ENCODE measurements at regions not wholly inside any gene's neighbourhood (a gene's known extent, or its start where the extent isn't known, plus 50 kb on each side); places are given as distances from the start of the nearest gene placed in this dataset.

DNA sequence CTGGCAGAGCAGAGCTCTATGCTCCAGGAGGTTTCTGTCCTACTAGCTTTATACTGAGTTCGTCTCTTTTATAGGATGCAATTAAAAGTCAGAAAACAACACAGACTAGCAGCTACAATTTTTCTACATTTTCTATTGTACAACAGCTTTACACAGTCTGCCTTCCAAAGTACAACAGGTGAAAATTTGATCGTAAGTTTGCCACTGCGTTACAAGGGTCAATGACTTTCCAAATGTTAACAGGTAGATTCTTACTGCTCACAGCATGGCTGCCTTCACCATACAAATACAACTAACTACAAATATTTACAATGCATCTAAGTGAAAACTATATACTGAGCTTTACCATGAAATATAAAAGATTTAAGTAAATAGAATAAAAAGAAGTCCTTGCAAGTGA, 268.6 kb upstream of the SLCO3A1 start:
- TF ChIP-seq, protein P1, sequence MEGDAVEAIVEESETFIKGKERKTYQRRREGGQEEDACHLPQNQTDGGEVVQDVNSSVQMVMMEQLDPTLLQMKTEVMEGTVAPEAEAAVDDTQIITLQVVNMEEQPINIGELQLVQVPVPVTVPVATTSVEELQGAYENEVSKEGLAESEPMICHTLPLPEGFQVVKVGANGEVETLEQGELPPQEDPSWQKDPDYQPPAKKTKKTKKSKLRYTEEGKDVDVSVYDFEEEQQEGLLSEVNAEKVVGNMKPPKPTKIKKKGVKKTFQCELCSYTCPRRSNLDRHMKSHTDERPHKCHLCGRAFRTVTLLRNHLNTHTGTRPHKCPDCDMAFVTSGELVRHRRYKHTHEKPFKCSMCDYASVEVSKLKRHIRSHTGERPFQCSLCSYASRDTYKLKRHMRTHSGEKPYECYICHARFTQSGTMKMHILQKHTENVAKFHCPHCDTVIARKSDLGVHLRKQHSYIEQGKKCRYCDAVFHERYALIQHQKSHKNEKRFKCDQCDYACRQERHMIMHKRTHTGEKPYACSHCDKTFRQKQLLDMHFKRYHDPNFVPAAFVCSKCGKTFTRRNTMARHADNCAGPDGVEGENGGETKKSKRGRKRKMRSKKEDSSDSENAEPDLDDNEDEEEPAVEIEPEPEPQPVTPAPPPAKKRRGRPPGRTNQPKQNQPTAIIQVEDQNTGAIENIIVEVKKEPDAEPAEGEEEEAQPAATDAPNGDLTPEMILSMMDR (IDR thresholded peaks at IDR 0.05) = no peak
- no peak for TF ChIP-seq POLR2A (IDR thresholded peaks at IDR 0.05)
